GM18951 (cell line): ENCODE measurements at regions not wholly inside any gene's neighbourhood (a gene's known extent, or its start where the extent isn't known, plus 50 kb on each side); places are given as distances from the start of the nearest gene placed in this dataset.
"Not testable (repeated sequence)": the region's sequence is repeated elsewhere in the genome, so short reads cannot be mapped to it uniquely, and the experiment has no call there.

Experiments used
- POLR2A ChIP-seq: IDR thresholded peaks from 4 replicates; pipeline ENCODE4 v1.6.1; 2011; ENCODE audit warnings: mild to moderate bottlenecking; ENCODE audit not compliant: insufficient read length, insufficient read depth; ENCODE audit errors: extremely low read depth
- in situ Hi-C: fragments of 300-500 bp; cut with MboI; formaldehyde crosslinking; loops from one replicate; pipeline ENCODE4 v1.12.0; 2022; ENCODE audit warnings: low sequenced_read_pairs, mixed read lengths, inconsistent platforms; ENCODE audit not compliant: unreplicated experiment

- in situ Hi-C loops = no loop called here
- TF ChIP-seq POLR2A = no peak
Observed at GRCh38 chr2:180872255-180872654, 108.2 kb upstream of the UBE2E3 start.

- no peak for TF ChIP-seq POLR2A
- in situ Hi-C loops = no loop called here
Observed at GRCh38 chr2:180871649-180872048, 108.8 kb upstream of the UBE2E3 start.

GRCh38 chr2:180849851-180850250 lies 130.6 kb upstream of the UBE2E3 start:
- in situ Hi-C loops = no loop called here
- no peak for TF ChIP-seq POLR2A

- TF ChIP-seq POLR2A = no peak
- in situ Hi-C loops = no loop called here
Observed at GRCh38 chr2:180848393-180848792, 132.0 kb upstream of the UBE2E3 start.

- TF ChIP-seq POLR2A = no peak
- in situ Hi-C loops = no loop called here
Observed at GRCh38 chr2:180846756-180847472, 133.5 kb upstream of the UBE2E3 start.

GRCh38 chr2:180842461-180842860 lies 137.9 kb upstream of the UBE2E3 start:
- no peak for TF ChIP-seq POLR2A
- in situ Hi-C loops = no loop called here

DNA sequence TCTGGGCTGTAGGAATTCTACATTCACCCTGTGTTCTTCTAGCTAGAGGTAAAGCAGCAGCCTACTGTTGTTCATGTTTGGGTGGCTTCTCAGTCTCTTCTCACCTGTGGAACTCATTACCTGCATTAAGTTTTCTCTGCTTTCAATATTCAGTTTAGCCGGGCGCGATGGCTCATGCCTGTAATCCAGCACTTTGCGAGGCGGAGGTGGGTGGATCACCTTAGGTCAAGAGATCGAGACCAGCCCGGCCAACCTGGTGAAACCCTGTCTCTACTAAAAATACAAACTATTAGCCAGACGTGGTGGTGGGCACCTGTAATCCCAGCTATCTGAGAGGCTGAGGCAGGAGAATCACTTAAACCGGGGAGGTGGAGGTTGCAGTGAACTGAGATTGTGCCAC lies 139.8 kb upstream of the UBE2E3 start:
- in situ Hi-C loops = no loop called here
- TF ChIP-seq POLR2A = no peak

DNA sequence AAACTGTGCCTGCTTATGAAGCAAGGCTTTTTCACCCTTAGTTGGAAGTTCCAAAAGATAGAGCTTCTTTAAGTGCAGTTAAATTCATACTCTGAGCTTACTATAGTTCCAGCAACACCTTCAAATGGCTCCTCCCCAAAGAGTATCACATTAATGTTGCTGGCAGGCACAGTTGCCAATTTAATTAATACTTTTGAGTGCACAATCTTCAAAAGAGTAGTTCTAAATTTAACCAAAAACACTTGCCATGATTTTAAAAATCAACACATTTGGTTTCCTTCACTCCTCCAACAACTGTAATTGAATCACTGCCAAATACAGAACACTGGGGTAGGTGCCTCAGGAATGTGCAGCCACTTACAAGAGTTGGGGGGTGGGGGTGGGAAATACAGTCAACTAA lies 150.6 kb upstream of the UBE2E3 start:
- no peak for TF ChIP-seq POLR2A
- in situ Hi-C loops = no loop called here

- TF ChIP-seq POLR2A = no peak
- in situ Hi-C loops = no loop called here
Observed at GRCh38 chr2:180829261-180829660, 151.1 kb upstream of the UBE2E3 start.

- TF ChIP-seq POLR2A = no peak
- in situ Hi-C loops = no loop called here
Observed at GRCh38 chr2:180828756-180829155, 151.6 kb upstream of the UBE2E3 start.

DNA sequence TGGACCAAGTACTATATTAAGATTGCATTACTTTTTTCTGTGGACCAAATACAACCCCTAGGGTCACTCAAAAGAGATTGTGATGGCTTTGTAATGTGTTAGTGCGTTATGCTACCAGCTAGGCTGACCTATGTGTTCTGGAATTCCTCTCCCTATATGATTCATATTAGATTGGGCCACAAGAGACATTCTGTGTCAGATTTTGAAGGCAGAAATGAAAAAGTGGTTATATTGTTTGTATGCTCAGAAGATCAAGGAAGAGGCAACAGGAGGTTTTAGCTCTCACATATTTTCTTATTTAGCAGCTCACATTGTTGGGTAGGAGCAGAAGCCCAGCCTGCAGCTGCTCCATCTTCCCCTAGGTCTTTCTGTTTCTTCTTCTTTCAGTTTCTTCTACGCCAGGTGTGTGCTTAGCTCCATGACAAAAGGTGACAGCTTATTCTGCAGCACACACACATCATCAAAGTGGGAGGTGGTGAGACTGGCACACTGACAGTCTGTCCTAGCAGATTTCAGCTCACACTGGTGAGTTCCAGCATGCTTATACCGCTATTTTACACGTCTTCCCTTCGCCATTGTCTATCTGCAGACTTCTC lies 156.8 kb upstream of the UBE2E3 start:
- in situ Hi-C loops = no loop called here
- TF ChIP-seq POLR2A = no peak

GRCh38 chr2:180819106-180819505 lies 161.3 kb upstream of the UBE2E3 start:
- TF ChIP-seq POLR2A = no peak
- in situ Hi-C loops = no loop called here

DNA sequence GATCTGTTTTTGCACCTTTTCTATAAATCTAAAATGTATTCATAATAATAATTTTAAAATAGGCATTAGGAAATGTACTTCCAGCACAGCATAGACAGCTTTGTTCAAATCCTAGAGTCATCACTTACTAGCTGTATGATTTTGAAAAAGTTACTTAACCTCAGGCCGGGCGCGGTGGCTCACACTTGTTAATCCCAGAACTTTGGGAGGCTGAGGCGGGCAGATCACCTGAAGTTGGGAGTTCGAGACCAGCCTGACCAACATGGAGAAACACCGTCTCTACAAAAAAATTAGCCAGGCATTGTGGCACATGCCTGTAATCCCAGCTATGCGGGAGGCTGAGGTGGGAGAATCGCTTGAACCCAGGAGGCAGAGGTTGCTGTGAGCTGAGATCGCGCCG lies 161.7 kb upstream of the UBE2E3 start:
- in situ Hi-C loops = not testable (repeated sequence)

DNA sequence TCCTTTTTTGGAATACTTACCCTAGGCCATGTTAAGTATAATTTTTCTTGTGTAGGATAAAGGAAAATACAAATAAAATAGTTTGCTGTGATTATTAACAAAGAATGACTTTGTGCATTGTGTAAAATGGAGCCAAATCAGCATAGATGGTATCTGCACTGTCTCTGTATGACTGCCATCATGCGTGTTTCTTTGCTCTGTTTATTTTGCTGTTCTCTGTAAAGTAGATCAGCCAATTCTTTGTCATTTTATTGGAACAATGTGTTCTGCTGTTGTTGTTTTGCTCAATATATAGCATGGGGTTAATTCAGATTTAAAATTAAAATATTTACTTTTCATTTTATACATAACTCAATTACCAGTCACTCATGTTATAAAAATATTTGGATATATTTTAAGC lies 181.3 kb upstream of the UBE2E3 start:
- in situ Hi-C loops = no loop called here
- no peak for TF ChIP-seq POLR2A
